Neural crest cell (in vitro differentiated cells): ENCODE measurements at regions not wholly inside any gene's neighbourhood (a gene's known extent, or its start where the extent isn't known, plus 50 kb on each side); places are given as distances from the start of the nearest gene placed in this dataset.
"Not testable (repeated sequence)": the region's sequence is repeated elsewhere in the genome, so short reads cannot be mapped to it uniquely, and the experiment has no call there.

Experiments used
- DNase-seq: peaks from one replicate; pipeline ENCODE4 v3.0.0; 2021; ENCODE audit warnings: low read depth, mixed read lengths, low spot score
- H3K27ac Mint-ChIP-seq: one replicate; pipeline ENCODE4 v1.8.0; 2021; ENCODE audit warnings: mild to moderate bottlenecking, mixed read lengths; ENCODE audit not compliant: unreplicated experiment
- H3K27me3 Mint-ChIP-seq: 2 replicates; pipeline ENCODE4 v1.8.0; 2021; ENCODE audit warnings: low read depth, mild to moderate bottlenecking, mixed read lengths
- H3K36me3 Mint-ChIP-seq: 2 replicates; pipeline ENCODE4 v1.8.0; 2021; ENCODE audit warnings: low read depth, mild to moderate bottlenecking, mixed read lengths
- H3K4me1 Mint-ChIP-seq: 2 replicates; pipeline ENCODE4 v1.8.0; 2021; ENCODE audit warnings: mixed read lengths
- H3K4me3 Mint-ChIP-seq: one replicate; pipeline ENCODE4 v1.8.0; 2021; ENCODE audit warnings: mild to moderate bottlenecking, mixed read lengths
- H3K9me3 Mint-ChIP-seq: 2 replicates; pipeline ENCODE4 v1.8.0; 2021; ENCODE audit warnings: mixed read lengths
- CTCF ChIP-seq: fragments of 200-600 bp; sonication (generic); conservative IDR thresholded peaks from 2 replicates; pipeline ENCODE4 v1.5.0; 2021; ENCODE audit warnings: antibody characterized with exemption, mild to moderate bottlenecking

GRCh38 chr21:10430005-10430404 lies 91.4 kb upstream of the TPTE start:
- Mint-ChIP-seq H3K4me1 (no peaks in the 10 kb centered on the region), H3K27me3 (no peaks in the 10 kb centered on the region), H3K4me3 (no peak overlapping the region), H3K9me3 (peaks cover 2% of the 10 kb centered on the region), H3K36me3 (no peaks in the 10 kb centered on the region), H3K27ac (no peak overlapping the region)
- no peak for TF ChIP-seq CTCF
- no peak for DNase-seq

GRCh38 chr21:10431995-10432394 lies 89.4 kb upstream of the TPTE start:
- DNase-seq, H3K27me3 Mint-ChIP-seq, H3K36me3 Mint-ChIP-seq, H3K9me3 Mint-ChIP-seq, H3K4me3 Mint-ChIP-seq, H3K27ac Mint-ChIP-seq, H3K4me1 Mint-ChIP-seq: not testable (repeated sequence)

GRCh38 chr21:10432456-10432855 lies 88.9 kb upstream of the TPTE start:
- not testable (repeated sequence) for H3K36me3 Mint-ChIP-seq, H3K4me3 Mint-ChIP-seq, H3K27ac Mint-ChIP-seq, H3K27me3 Mint-ChIP-seq, H3K9me3 Mint-ChIP-seq, H3K4me1 Mint-ChIP-seq, DNase-seq

- not testable (repeated sequence) for DNase-seq, H3K27ac Mint-ChIP-seq, H3K27me3 Mint-ChIP-seq, H3K4me3 Mint-ChIP-seq, H3K9me3 Mint-ChIP-seq, H3K36me3 Mint-ChIP-seq, H3K4me1 Mint-ChIP-seq
These were observed 83.4 kb upstream of the TPTE start for GRCh38 chr21:10437977-10438376.

GRCh38 chr21:10440639-10441038 lies 80.7 kb upstream of the TPTE start:
- H3K36me3 Mint-ChIP-seq, H3K27me3 Mint-ChIP-seq, H3K4me3 Mint-ChIP-seq, DNase-seq, H3K27ac Mint-ChIP-seq, H3K9me3 Mint-ChIP-seq, H3K4me1 Mint-ChIP-seq: not testable (repeated sequence)

- not testable (repeated sequence) for H3K4me1 Mint-ChIP-seq, H3K4me3 Mint-ChIP-seq, DNase-seq, H3K27me3 Mint-ChIP-seq, H3K27ac Mint-ChIP-seq, H3K9me3 Mint-ChIP-seq, H3K36me3 Mint-ChIP-seq
These were observed 79.4 kb upstream of the TPTE start for GRCh38 chr21:10442018-10442417.

GRCh38 chr21:10445685-10446084 lies 75.7 kb upstream of the TPTE start:
- H3K4me1 Mint-ChIP-seq, H3K4me3 Mint-ChIP-seq, H3K27ac Mint-ChIP-seq, H3K9me3 Mint-ChIP-seq, DNase-seq, H3K36me3 Mint-ChIP-seq, H3K27me3 Mint-ChIP-seq: not testable (repeated sequence)

GRCh38 chr21:10449451-10449850 lies 71.9 kb upstream of the TPTE start:
- not testable (repeated sequence) for H3K27me3 Mint-ChIP-seq, H3K27ac Mint-ChIP-seq, H3K4me3 Mint-ChIP-seq, DNase-seq, H3K4me1 Mint-ChIP-seq, H3K36me3 Mint-ChIP-seq
- peaks cover 18% of the 10 kb centered on the region for H3K9me3 Mint-ChIP-seq

- H3K27me3 Mint-ChIP-seq, H3K27ac Mint-ChIP-seq, H3K4me3 Mint-ChIP-seq, H3K9me3 Mint-ChIP-seq, H3K36me3 Mint-ChIP-seq, H3K4me1 Mint-ChIP-seq, DNase-seq: not testable (repeated sequence)
These were observed 70.1 kb upstream of the TPTE start for GRCh38 chr21:10451274-10451673.

GRCh38 chr21:10457765-10458164 lies 63.6 kb upstream of the TPTE start:
- H3K27me3 Mint-ChIP-seq, DNase-seq, H3K27ac Mint-ChIP-seq, H3K36me3 Mint-ChIP-seq, H3K4me1 Mint-ChIP-seq, H3K4me3 Mint-ChIP-seq, H3K9me3 Mint-ChIP-seq: not testable (repeated sequence)

- H3K36me3 Mint-ChIP-seq, H3K4me1 Mint-ChIP-seq, H3K27ac Mint-ChIP-seq, H3K4me3 Mint-ChIP-seq, DNase-seq, H3K27me3 Mint-ChIP-seq, H3K9me3 Mint-ChIP-seq: not testable (repeated sequence)
These were observed 60.4 kb upstream of the TPTE start for GRCh38 chr21:10460957-10461356.

GRCh38 chr21:10461445-10461844 lies 59.9 kb upstream of the TPTE start:
- not testable (repeated sequence) for H3K4me1 Mint-ChIP-seq, H3K4me3 Mint-ChIP-seq, H3K36me3 Mint-ChIP-seq, DNase-seq, H3K27ac Mint-ChIP-seq, H3K27me3 Mint-ChIP-seq, H3K9me3 Mint-ChIP-seq
